22Rv1 (cell line): ENCODE measurements at regions not wholly inside any gene's neighbourhood (a gene's known extent, or its start where the extent isn't known, plus 50 kb on each side); places are given as distances from the start of the nearest gene placed in this dataset.

Source experiments
- ZFX ChIP-seq: fragments of 450-650 bp; IDR thresholded peaks from 2 replicates; pipeline ENCODE4 v1.6.1; 2017; ENCODE audit warnings: antibody characterized with exemption, borderline replicate concordance
- TF ChIP-seq, protein P1 (sequence below): fragments of 450-650 bp; IDR thresholded peaks from 2 replicates; pipeline ENCODE4 v1.5.1; 2017; ENCODE audit warnings: mild to moderate bottlenecking

DNA sequence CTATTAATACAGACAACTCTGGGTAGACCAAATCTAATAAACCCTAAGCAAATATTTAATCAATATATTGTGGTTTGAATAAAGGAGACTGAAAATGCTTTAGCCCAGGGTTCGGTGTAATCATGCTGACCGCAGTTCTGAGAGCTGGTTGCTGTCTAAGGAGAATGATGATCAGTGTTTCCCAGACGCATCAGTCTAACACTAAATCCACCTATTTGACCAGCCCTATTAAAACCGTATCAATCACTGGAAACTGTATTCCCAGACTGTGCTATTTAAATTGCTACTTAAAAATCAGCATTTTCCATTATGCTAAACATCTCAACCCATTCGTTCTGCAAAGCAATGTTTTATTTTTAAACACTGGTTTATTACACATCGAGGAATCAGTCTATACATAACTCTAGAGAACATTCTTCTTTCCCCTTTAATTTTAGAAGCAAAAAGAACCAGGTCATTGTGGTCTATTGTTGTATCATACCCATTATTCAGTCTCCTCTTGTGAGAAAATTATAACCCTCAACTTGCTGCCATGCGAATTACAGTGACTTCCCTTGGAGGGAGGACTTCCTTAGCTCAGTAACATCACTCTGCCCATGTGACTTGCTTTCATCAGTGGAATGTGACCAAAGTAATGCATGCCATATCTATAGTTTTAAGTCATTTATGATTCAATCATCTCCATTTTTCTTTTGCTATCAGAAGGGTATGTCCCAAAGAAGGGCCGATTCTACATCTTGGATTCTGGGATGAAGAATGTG, 515.2 kb upstream of the JAG1 start:
- TF ChIP-seq, protein P1, sequence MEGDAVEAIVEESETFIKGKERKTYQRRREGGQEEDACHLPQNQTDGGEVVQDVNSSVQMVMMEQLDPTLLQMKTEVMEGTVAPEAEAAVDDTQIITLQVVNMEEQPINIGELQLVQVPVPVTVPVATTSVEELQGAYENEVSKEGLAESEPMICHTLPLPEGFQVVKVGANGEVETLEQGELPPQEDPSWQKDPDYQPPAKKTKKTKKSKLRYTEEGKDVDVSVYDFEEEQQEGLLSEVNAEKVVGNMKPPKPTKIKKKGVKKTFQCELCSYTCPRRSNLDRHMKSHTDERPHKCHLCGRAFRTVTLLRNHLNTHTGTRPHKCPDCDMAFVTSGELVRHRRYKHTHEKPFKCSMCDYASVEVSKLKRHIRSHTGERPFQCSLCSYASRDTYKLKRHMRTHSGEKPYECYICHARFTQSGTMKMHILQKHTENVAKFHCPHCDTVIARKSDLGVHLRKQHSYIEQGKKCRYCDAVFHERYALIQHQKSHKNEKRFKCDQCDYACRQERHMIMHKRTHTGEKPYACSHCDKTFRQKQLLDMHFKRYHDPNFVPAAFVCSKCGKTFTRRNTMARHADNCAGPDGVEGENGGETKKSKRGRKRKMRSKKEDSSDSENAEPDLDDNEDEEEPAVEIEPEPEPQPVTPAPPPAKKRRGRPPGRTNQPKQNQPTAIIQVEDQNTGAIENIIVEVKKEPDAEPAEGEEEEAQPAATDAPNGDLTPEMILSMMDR = no peak
- TF ChIP-seq ZFX = no peak
